Astrocyte (in vitro differentiated cells and primary cell): ENCODE measurements at regions not wholly inside any gene's neighbourhood (a gene's known extent, or its start where the extent isn't known, plus 50 kb on each side); places are given as distances from the start of the nearest gene placed in this dataset.

Experiments
- DNase-seq: peaks from one replicate; pipeline ENCODE4 v3.0.0-alpha.2; 2010; ENCODE audit warnings: low read depth
- FAIRE-seq: peaks from 2 replicates; lab custom pipeline; 2011; peaks lifted over from hg19 to GRCh38; lab: Jason Lieb, UNC
- H2AFZ ChIP-seq: 2 replicates; pipeline ENCODE4 v1.6.0; 2012; ENCODE audit warnings: low read depth, low read length, inconsistent platforms
- H3K27ac ChIP-seq: 2 replicates; pipeline ENCODE4 v1.5.1; 2011; ENCODE audit warnings: low read depth, low read length, inconsistent platforms
- H3K27me3 ChIP-seq: 2 replicates; pipeline ENCODE4 v1.6.0; 2011; ENCODE audit warnings: low read length, inconsistent platforms; ENCODE audit not compliant: insufficient read depth
- H3K36me3 ChIP-seq: 2 replicates; pipeline ENCODE4 v1.5.1; 2011; ENCODE audit warnings: low read length, inconsistent platforms; ENCODE audit not compliant: insufficient read depth
- H3K4me1 ChIP-seq: 2 replicates; pipeline ENCODE4 v1.5.1; 2011; ENCODE audit warnings: low read length, inconsistent platforms; ENCODE audit not compliant: insufficient read depth
- H3K4me2 ChIP-seq: 2 replicates; pipeline ENCODE4 v1.6.0; 2012; ENCODE audit warnings: low read length, inconsistent platforms
- H3K4me3 ChIP-seq: 2 replicates; pipeline ENCODE4 v1.5.1; 2011; ENCODE audit warnings: low read depth, mild to moderate bottlenecking, low read length, inconsistent platforms; ENCODE audit not compliant: insufficient read depth
- H3K79me2 ChIP-seq: 2 replicates; pipeline ENCODE4 v1.6.0; 2012; ENCODE audit warnings: mild to moderate bottlenecking, low read length, inconsistent platforms; ENCODE audit not compliant: insufficient read depth
- H3K9ac ChIP-seq: 2 replicates; pipeline ENCODE4 v1.6.0; 2012; ENCODE audit warnings: mild to moderate bottlenecking, low read length, inconsistent platforms
- H3K9me3 ChIP-seq: 2 replicates; pipeline ENCODE4 v1.5.1; 2012; ENCODE audit warnings: low read depth, mild to moderate bottlenecking, low read length, inconsistent platforms; ENCODE audit not compliant: insufficient read depth
- H4K20me1 ChIP-seq: 2 replicates; pipeline ENCODE4 v1.6.0; 2012; ENCODE audit warnings: low read length, inconsistent platforms; ENCODE audit not compliant: insufficient read depth
- H3K27ac Mint-ChIP-seq: one replicate; pipeline ENCODE4 v1.8.0; 2021; ENCODE audit warnings: mild to moderate bottlenecking, mixed read lengths; ENCODE audit not compliant: unreplicated experiment
- H3K27me3 Mint-ChIP-seq: one replicate; pipeline ENCODE4 v1.8.0; 2021; ENCODE audit warnings: low read depth, mixed read lengths; ENCODE audit not compliant: unreplicated experiment
- H3K36me3 Mint-ChIP-seq: one replicate; pipeline ENCODE4 v1.8.0; 2021; ENCODE audit warnings: low read depth, mixed read lengths; ENCODE audit not compliant: unreplicated experiment
- H3K4me1 Mint-ChIP-seq: one replicate; pipeline ENCODE4 v1.8.0; 2021; ENCODE audit warnings: low read depth, mixed read lengths; ENCODE audit not compliant: unreplicated experiment
- H3K4me3 Mint-ChIP-seq: one replicate; pipeline ENCODE4 v1.8.0; 2021; ENCODE audit warnings: mild to moderate bottlenecking, moderate library complexity, mixed read lengths; ENCODE audit not compliant: unreplicated experiment
- H3K9me3 Mint-ChIP-seq: one replicate; pipeline ENCODE4 v1.8.0; 2021; ENCODE audit warnings: mild to moderate bottlenecking, mixed read lengths; ENCODE audit not compliant: unreplicated experiment
- CTCF ChIP-seq: IDR thresholded peaks from 2 replicates; pipeline ENCODE4 v1.5.1; 2011; ENCODE audit warnings: low read depth, mild to moderate bottlenecking, inconsistent platforms, low read length, moderate library complexity; ENCODE audit not compliant: insufficient read depth
- EZH2 ChIP-seq: IDR thresholded peaks from 2 replicates; pipeline ENCODE4 v1.6.1; 2012; ENCODE audit warnings: mild to moderate bottlenecking, low read length, inconsistent platforms; ENCODE audit not compliant: insufficient read depth

DNA sequence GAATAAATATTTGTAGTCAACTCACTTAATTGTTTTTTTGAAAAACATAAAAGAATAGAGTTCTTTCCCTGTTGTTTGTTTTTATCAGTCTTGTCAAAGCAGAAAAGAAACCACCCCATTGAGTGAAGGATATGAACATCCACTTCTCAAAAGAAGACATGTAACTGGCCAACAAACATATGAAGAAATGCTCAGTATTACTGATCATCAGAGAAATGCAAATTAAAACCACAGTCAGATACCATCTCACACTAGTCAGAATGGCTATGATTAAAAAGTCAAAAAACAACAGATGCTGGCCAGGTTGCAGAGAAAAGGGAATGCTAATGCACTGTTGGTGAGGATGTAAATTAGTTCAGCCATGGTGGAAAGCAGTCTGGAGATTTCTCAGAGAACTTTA is 326.1 kb upstream of the EMCN start:
- H3K4me2 ChIP-seq, result no peak overlapping the region
- Mint-ChIP-seq H3K9me3 (no peaks in the 10 kb centered on the region), H3K27ac (no peak overlapping the region), H3K4me1 (no peaks in the 10 kb centered on the region), H3K27me3 (no peaks in the 10 kb centered on the region), H3K4me3 (no peak overlapping the region), H3K36me3 (no peaks in the 10 kb centered on the region)
- no peaks in the 10 kb centered on the region for H3K9me3 ChIP-seq
- no peak overlapping the region for H3K9ac ChIP-seq
- no peak for FAIRE-seq
- H4K20me1 ChIP-seq, result no peaks in the 10 kb centered on the region
- H3K27ac ChIP-seq, result no peak overlapping the region
- H2AFZ ChIP-seq, result no peak overlapping the region
- H3K79me2 ChIP-seq, result no peaks in the 10 kb centered on the region
- H3K36me3 ChIP-seq, result no peaks in the 10 kb centered on the region
- H3K27me3 ChIP-seq, result no peaks in the 10 kb centered on the region
- no peak for TF ChIP-seq CTCF
- TF ChIP-seq EZH2, result no peak
- DNase-seq, result peak; percentile 35
- H3K4me3 ChIP-seq, result no peak overlapping the region
- no peaks in the 10 kb centered on the region for H3K4me1 ChIP-seq

DNA sequence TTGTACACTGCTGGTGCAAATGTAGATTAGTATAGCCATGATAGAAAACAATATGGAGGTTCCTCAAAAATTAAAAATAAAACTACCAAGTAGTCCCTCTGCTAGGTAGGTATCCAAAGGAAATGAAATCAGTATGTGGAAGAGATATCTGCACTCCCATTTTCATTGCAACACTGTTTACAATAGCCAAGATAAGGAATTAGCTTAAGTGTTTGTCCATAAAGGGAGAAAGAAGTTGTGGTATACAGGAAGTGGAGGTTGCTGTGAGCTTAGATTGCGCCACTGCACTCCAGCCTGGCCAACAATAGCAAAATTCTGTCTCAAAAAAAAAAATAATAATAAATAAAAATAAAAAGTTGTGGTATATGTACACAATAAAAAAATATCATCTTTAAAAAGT is 325.0 kb upstream of the EMCN start:
- Histone ChIP-seq H3K4me3 (no peak overlapping the region), H3K4me2 (no peak overlapping the region), H3K79me2 (no peaks in the 10 kb centered on the region), H3K27ac (no peak overlapping the region), H3K27me3 (no peaks in the 10 kb centered on the region), H3K9ac (no peak overlapping the region), H3K9me3 (no peaks in the 10 kb centered on the region), H4K20me1 (no peaks in the 10 kb centered on the region), H2AFZ (no peak overlapping the region), H3K36me3 (no peaks in the 10 kb centered on the region), H3K4me1 (no peaks in the 10 kb centered on the region)
- no peak for FAIRE-seq
- peak; percentile 28 for DNase-seq
- H3K27me3 Mint-ChIP-seq, result no peaks in the 10 kb centered on the region
- no peak overlapping the region for H3K27ac Mint-ChIP-seq
- no peaks in the 10 kb centered on the region for H3K4me1 Mint-ChIP-seq
- no peaks in the 10 kb centered on the region for H3K36me3 Mint-ChIP-seq
- no peak overlapping the region for H3K4me3 Mint-ChIP-seq
- TF ChIP-seq CTCF (no peak), EZH2 (no peak)
- no peaks in the 10 kb centered on the region for H3K9me3 Mint-ChIP-seq

DNA sequence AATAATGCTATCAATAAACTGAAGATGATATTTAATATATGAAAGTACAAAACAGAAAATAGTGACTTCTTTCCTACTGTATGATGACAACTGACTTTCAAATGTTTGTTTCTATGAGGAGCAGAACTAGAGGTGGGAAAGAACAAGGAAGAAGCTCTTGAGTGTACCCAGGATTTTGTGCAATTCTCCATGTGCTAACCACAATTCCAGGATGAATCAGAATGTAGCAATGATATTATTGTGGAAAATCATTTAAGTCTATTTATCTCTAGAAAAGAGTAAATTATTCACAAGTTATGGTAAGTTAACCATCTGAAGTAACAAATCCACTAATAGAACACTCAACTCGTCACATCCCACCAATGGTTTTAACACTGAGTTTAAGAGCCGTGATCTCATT is 324.1 kb upstream of the EMCN start:
- TF ChIP-seq CTCF, result no peak
- TF ChIP-seq EZH2, result no peak
- Histone ChIP-seq H3K36me3 (no peaks in the 10 kb centered on the region), H3K9ac (no peak overlapping the region), H3K79me2 (no peaks in the 10 kb centered on the region), H3K9me3 (no peaks in the 10 kb centered on the region), H3K27me3 (no peaks in the 10 kb centered on the region), H2AFZ (no peak overlapping the region), H3K4me3 (no peak overlapping the region), H3K4me1 (no peaks in the 10 kb centered on the region), H4K20me1 (no peaks in the 10 kb centered on the region), H3K27ac (no peak overlapping the region), H3K4me2 (no peak overlapping the region)
- no peak overlapping the region for H3K4me3 Mint-ChIP-seq
- no peaks in the 10 kb centered on the region for H3K9me3 Mint-ChIP-seq
- H3K36me3 Mint-ChIP-seq, result no peaks in the 10 kb centered on the region
- H3K4me1 Mint-ChIP-seq, result no peaks in the 10 kb centered on the region
- no peaks in the 10 kb centered on the region for H3K27me3 Mint-ChIP-seq
- H3K27ac Mint-ChIP-seq, result no peak overlapping the region
- FAIRE-seq, result peak; percentile 55
- peak; percentile 47 for DNase-seq
